GM20000 (cell line): ENCODE measurements at regions not wholly inside any gene's neighbourhood (a gene's known extent, or its start where the extent isn't known, plus 50 kb on each side); places are given as distances from the start of the nearest gene placed in this dataset.

Source experiments
- DNase-seq: peaks from one replicate; pipeline ENCODE4 v3.0.0; 2012; ENCODE audit warnings: low spot score
- CTCF ChIP-seq: IDR thresholded peaks from 2 replicates; pipeline ENCODE4 v1.5.1; 2012; ENCODE audit warnings: mild to moderate bottlenecking, control low read depth; ENCODE audit errors: extremely low read depth, missing control alignments

- peak; percentile 36 for DNase-seq
- TF ChIP-seq CTCF: peak; percentile 71
These were observed 60.8 kb upstream of the CCDC179 start for GRCh38 chr11:22920939-22921565.

- no peak for TF ChIP-seq CTCF
- DNase-seq: no peak
These were observed 62.4 kb upstream of the CCDC179 start for GRCh38 chr11:22922672-22923071.

DNA sequence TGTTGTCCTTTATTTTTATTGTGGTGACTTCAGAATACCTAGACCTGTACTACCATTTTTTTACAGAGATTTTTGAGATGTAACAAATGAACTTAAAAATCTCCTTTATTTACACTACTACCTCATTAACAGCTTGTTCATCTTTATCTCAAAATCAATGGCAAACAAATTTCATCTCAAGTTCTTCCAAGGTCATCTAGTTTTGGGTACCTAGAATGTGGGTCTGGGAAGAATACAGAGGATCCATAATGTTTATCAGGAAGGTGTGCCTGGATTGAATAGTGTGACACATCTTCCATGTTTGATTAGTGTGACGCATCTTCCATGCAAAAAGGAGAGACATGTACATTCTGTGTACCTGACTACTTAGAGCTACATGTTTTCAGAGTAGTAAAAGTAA is 63.3 kb upstream of the CCDC179 start:
- no peak for TF ChIP-seq CTCF
- no peak for DNase-seq

GRCh38 chr11:22926341-22926740 is 66.1 kb upstream of the CCDC179 start:
- TF ChIP-seq CTCF: no peak
- no peak for DNase-seq

DNA sequence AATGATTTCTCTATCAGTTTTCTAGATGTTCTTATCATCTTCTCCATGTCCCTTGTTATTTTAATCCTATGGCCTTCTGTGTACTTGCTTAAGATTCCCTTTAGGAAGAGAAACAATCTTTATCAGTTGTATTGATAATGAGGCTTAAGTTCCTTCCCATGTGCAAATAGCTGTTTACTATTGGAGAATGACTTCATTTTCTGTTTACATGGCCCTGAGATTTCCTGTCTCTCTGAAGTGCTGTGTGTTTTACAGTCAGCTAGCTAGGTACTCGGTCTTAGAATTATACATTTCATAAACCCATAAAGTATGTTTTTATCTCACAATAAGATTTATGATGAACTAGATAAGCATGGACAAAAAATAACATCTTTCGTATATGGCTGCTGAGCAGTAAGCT is 67.5 kb upstream of the CCDC179 start:
- no peak for TF ChIP-seq CTCF
- DNase-seq: no peak

DNA sequence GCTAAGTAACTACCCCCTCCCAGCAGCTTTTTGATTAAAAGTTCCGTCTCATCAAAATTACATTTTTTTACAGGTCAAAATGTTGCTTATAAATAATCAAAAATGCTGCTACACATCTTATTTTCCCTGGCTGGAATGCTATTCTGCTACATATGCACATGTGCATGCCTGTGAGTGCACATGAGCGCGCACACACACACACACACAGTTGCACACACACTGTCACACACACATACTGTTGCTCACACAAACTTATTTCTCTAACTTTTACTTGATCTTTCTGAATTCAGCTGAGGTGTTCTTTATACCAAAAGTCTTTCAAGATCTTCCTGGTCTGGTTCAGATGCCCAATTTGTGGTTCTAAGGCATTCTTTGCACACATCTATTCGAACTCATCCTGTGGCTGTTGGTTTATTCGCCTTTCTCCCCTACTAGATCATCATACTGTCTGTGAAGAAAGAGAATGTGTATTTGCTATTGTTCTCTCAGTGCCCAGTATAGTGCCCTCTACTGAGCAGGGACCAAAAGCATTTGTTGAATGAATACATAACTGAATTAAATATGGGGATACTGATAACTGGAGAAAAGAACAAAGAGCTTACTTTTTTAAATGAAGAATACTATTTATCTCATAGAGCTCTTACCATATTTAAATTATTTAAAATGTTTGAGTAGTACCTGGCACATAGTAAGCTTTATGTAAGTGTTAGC is 68.1 kb upstream of the CCDC179 start:
- no peak for TF ChIP-seq CTCF
- no peak for DNase-seq

DNA sequence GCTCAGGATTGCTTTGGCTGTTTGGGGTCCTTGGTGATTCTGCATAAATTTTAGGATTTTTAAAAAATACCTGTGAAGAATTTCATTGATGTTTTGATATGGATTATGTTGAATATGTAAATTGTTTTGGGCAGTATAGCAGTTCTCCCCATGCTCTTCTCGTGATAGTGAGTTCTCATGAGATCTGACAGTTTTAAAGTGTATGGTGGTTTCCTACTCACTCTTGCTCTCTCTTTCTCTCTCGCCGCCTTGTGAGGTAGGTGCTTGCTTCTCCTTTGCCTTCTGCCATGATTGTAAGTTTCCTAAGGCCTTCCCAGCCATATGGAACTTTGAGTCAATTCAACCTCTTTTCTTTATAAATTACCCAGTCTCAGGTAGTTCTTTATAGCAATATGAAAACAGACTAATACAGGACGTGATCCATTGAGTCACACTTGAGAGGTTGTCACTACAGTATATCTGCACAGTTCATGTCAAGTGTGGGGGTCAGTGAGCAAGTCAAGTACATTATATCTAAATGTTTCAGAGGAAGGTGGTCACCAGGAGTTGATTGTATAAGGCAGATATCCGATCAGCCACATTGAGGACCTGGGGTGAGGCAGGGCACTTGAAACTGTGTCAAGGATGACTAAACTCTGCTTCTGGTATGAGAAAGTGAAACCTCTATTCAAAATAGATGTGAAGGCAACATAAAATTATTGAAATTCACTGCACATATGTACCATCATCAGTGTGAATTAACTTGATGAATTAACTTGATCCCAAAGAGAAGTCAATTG is 70.7 kb upstream of the CCDC179 start:
- DNase-seq: peak; percentile 6
- TF ChIP-seq CTCF: no peak
